ENCODE measurements at regions not wholly inside any gene's neighbourhood (a gene's known extent, or its start where the extent isn't known, plus 50 kb on each side); places are given as distances from the start of the nearest gene placed in this dataset.

- no peak for TF ChIP-seq EZH2 (optimal IDR thresholded peaks at IDR 0.05; ENCODE audit: low read depth, low read length)
- no peak for TF ChIP-seq CTCF (IDR thresholded peaks at IDR 0.05; ENCODE audit: low read length)
Measured at GRCh38 chr4:10205223-10205622, 88.6 kb upstream of the WDR1 start.
